ENCODE measurements at regions not wholly inside any gene's neighbourhood (a gene's known extent, or its start where the extent isn't known, plus 50 kb on each side); places are given as distances from the start of the nearest gene placed in this dataset.
A peak's percentile ranks its signal among the peaks of the same experiment; 100 is the strongest.
"Not testable (repeated sequence)": the region's sequence is repeated elsewhere in the genome, so short reads cannot be mapped to it uniquely, and the experiment has no call there.

GRCh38 chr17:31798205-31798724 lies 60.8 kb downstream of the COPRS start:
- no peak for DNase-seq (ENCODE audit: low read depth)

- not testable (repeated sequence) for DNase-seq (ENCODE audit: low read depth)
These were observed 63.1 kb downstream of the COPRS start for GRCh38 chr17:31795941-31796340.

- DNase-seq (ENCODE audit: low read depth): no peak
These were observed 64.9 kb downstream of the COPRS start for GRCh38 chr17:31794111-31794510.

GRCh38 chr17:31793634-31794033 lies 65.4 kb downstream of the COPRS start:
- DNase-seq (ENCODE audit: low read depth): not testable (repeated sequence)

GRCh38 chr17:31792007-31792585 lies 66.9 kb downstream of the COPRS start:
- DNase-seq (ENCODE audit: low read depth): no peak

- no peak for DNase-seq (ENCODE audit: low read depth)
These were observed 69.1 kb downstream of the COPRS start for GRCh38 chr17:31789707-31790505.

GRCh38 chr17:31788956-31789355 lies 70.1 kb downstream of the COPRS start:
- DNase-seq (ENCODE audit: low read depth): peak; percentile 54

- no peak for DNase-seq (ENCODE audit: low read depth)
These were observed 70.5 kb downstream of the COPRS start for GRCh38 chr17:31788571-31788946.

GRCh38 chr17:31787857-31788570 lies 71.0 kb downstream of the COPRS start:
- peak; percentile 92 for DNase-seq (ENCODE audit: low read depth)

GRCh38 chr17:31786796-31787481 lies 72.1 kb downstream of the COPRS start:
- DNase-seq (ENCODE audit: low read depth): no peak

GRCh38 chr17:31780483-31780882 lies 78.6 kb downstream of the COPRS start:
- DNase-seq (ENCODE audit: low read depth): no peak

GRCh38 chr17:31778523-31778922 lies 80.5 kb downstream of the COPRS start:
- DNase-seq (ENCODE audit: low read depth): peak; percentile 13

- DNase-seq (ENCODE audit: low read depth): not testable (repeated sequence)
These were observed 87.7 kb downstream of the COPRS start for GRCh38 chr17:31771328-31771727.

- DNase-seq (ENCODE audit: low read depth): not testable (repeated sequence)
These were observed 88.5 kb downstream of the COPRS start for GRCh38 chr17:31770501-31770900.

GRCh38 chr17:31761836-31762510 lies 97.1 kb downstream of the COPRS start:
- not testable (repeated sequence) for DNase-seq (ENCODE audit: low read depth)

- no peak for DNase-seq (ENCODE audit: low read depth)
These were observed 100.4 kb downstream of the COPRS start for GRCh38 chr17:31758646-31759045.

GRCh38 chr17:31757097-31757496 lies 101.9 kb downstream of the COPRS start:
- peak; percentile 39 for DNase-seq (ENCODE audit: low read depth)

GRCh38 chr17:31754239-31754945 lies 104.7 kb downstream of the COPRS start:
- DNase-seq (ENCODE audit: low read depth): peak; percentile 95

GRCh38 chr17:31753011-31753410 lies 106.0 kb downstream of the COPRS start:
- DNase-seq (ENCODE audit: low read depth): no peak

GRCh38 chr17:31752584-31752983 lies 106.5 kb downstream of the COPRS start:
- DNase-seq (ENCODE audit: low read depth): no peak

- no peak for DNase-seq (ENCODE audit: low read depth)
These were observed 108.5 kb downstream of the COPRS start for GRCh38 chr17:31750578-31750977.

Data from RPMI7951 (cell line).